NCI-H82 (cell line): ENCODE measurements at regions not wholly inside any gene's neighbourhood (a gene's known extent, or its start where the extent isn't known, plus 50 kb on each side); places are given as distances from the start of the nearest gene placed in this dataset.

Source experiments
- DNase-seq: peaks from one replicate; lab custom pipeline; 2025; lab: John Stamatoyannopoulos, UW

GRCh38 chr13:85287528-85287927 lies 511.7 kb downstream of the SLITRK6 start:
- DNase-seq = no peak

GRCh38 chr13:85286081-85286480 lies 513.1 kb downstream of the SLITRK6 start:
- DNase-seq = no peak

- no peak for DNase-seq
Observed at GRCh38 chr13:85284349-85284748, 514.9 kb downstream of the SLITRK6 start.

- DNase-seq = no peak
Observed at GRCh38 chr13:85283408-85283807, 515.8 kb downstream of the SLITRK6 start.

GRCh38 chr13:85282876-85283275 lies 516.3 kb downstream of the SLITRK6 start:
- DNase-seq = no peak

GRCh38 chr13:85278851-85279250 lies 520.4 kb downstream of the SLITRK6 start:
- DNase-seq = no peak

- no peak for DNase-seq
Observed at GRCh38 chr13:85277748-85278147, 521.5 kb downstream of the SLITRK6 start.

GRCh38 chr13:85266771-85267170 lies 532.4 kb downstream of the SLITRK6 start:
- no peak for DNase-seq

- no peak for DNase-seq
Observed at GRCh38 chr13:85266331-85266730, 532.9 kb downstream of the SLITRK6 start.

GRCh38 chr13:85265296-85265695 lies 533.9 kb downstream of the SLITRK6 start:
- DNase-seq = no peak

GRCh38 chr13:85262499-85262898 lies 536.7 kb downstream of the SLITRK6 start:
- DNase-seq = no peak

GRCh38 chr13:85261757-85262346 lies 537.4 kb downstream of the SLITRK6 start:
- DNase-seq = peak; percentile 58

- DNase-seq = no peak
Observed at GRCh38 chr13:85260896-85261295, 538.3 kb downstream of the SLITRK6 start.

GRCh38 chr13:85255978-85256377 lies 543.2 kb downstream of the SLITRK6 start:
- no peak for DNase-seq

GRCh38 chr13:85254641-85255040 lies 544.6 kb downstream of the SLITRK6 start:
- DNase-seq = no peak

- no peak for DNase-seq
Observed at GRCh38 chr13:85249151-85249550, 550.1 kb downstream of the SLITRK6 start.

GRCh38 chr13:85247780-85248179 lies 551.4 kb downstream of the SLITRK6 start:
- DNase-seq = no peak

GRCh38 chr13:85243831-85244230 lies 555.4 kb downstream of the SLITRK6 start:
- no peak for DNase-seq

- no peak for DNase-seq
Observed at GRCh38 chr13:85241060-85241459, 558.2 kb downstream of the SLITRK6 start.

- DNase-seq = no peak
Observed at GRCh38 chr13:85236413-85236812, 562.8 kb downstream of the SLITRK6 start.

GRCh38 chr13:85230691-85231093 lies 568.5 kb downstream of the SLITRK6 start:
- no peak for DNase-seq

GRCh38 chr13:85228692-85229091 lies 570.5 kb downstream of the SLITRK6 start:
- no peak for DNase-seq

GRCh38 chr13:85223883-85224656 lies 575.1 kb downstream of the SLITRK6 start:
- DNase-seq = no peak

GRCh38 chr13:85216576-85216975 lies 582.6 kb downstream of the SLITRK6 start:
- DNase-seq = no peak
